Tibial nerve (tissue), 4 donors: ENCODE measurements at regions not wholly inside any gene's neighbourhood (a gene's known extent, or its start where the extent isn't known, plus 50 kb on each side); places are given as distances from the start of the nearest gene placed in this dataset.

Experiments
- DNase-seq, 2 donors: peaks; one replicate each; pipeline ENCODE4 v3.0.0-alpha.2; 2019; ENCODE audit warnings: low spot score in 2 of 2
- H3K27ac ChIP-seq, 4 donors: fragments of 200-600 bp; sonication (generic) in 3 of 4; one replicate each; pipeline ENCODE4 v1.5.1; 2017 to 2019; ENCODE audit warnings: mild to moderate bottlenecking in 1 of 4
- H3K27me3 ChIP-seq, 2 donors: fragments of 200-600 bp; sonication (generic) in 1 of 2; one replicate each; pipeline versions ENCODE4 v1.5.1 to v1.6.0; 2017 to 2019
- H3K36me3 ChIP-seq, 3 donors: fragments of 200-600 bp; sonication (generic); one replicate each; pipeline ENCODE4 v1.5.1; 2018 to 2019
- H3K4me1 ChIP-seq, 4 donors: fragments of 200-600 bp; sonication (generic) in 3 of 4; one replicate each; pipeline ENCODE4 v1.5.1; 2017 to 2019
- H3K4me3 ChIP-seq, 4 donors: fragments of 200-600 bp; sonication (generic) in 3 of 4; one replicate each; pipeline ENCODE4 v1.5.1; 2017 to 2019; ENCODE audit warnings: mild to moderate bottlenecking in 1 of 4, moderate library complexity in 1 of 4
- H3K9me3 ChIP-seq, 4 donors: fragments of 200-600 bp; sonication (generic) in 3 of 4; one replicate each; pipeline ENCODE4 v1.5.1; 2017 to 2019
- CTCF ChIP-seq, 5 experiments: fragments of 200-600 bp in 3 of 5; fragments of 450-650 bp in 2 of 5; sonication (generic) in 3 of 5; IDR thresholded peaks; one replicate each; pipeline ENCODE4 v1.5.1; 2016 to 2019; ENCODE audit warnings: antibody characterized with exemption in 5 of 5, mild to moderate bottlenecking in 3 of 5, moderate library complexity in 2 of 5
- EP300 ChIP-seq, 2 donors: sonication (generic); formaldehyde crosslinking; IDR thresholded peaks; one replicate each; pipeline ENCODE4 v1.6.1; 2017; ENCODE audit warnings: antibody characterized with exemption in 2 of 2, mild to moderate bottlenecking in 1 of 2
- POLR2A ChIP-seq, 2 donors: fragments of 450-650 bp; IDR thresholded peaks; one replicate each; pipeline ENCODE4 v1.6.1; 2017; ENCODE audit warnings: antibody characterized with exemption in 2 of 2, mild to moderate bottlenecking in 2 of 2, moderate library complexity in 2 of 2
- WGBS, 2 donors: methylation state at CpG; one replicate each; pipeline ENCODE4 v1.1.5; 2018; 5-methylcytosine and 5-hydroxymethylcytosine counted together

GRCh38 chrX:112137276-112137675, 54.7 kb upstream of the TRPC5 start:
- no peak overlapping the region for H3K4me3 ChIP-seq
- H3K9me3 ChIP-seq = no peaks in the 10 kb centered on the region
- no peak for DNase-seq
- H3K27ac ChIP-seq = no peak overlapping the region
- WGBS, 2 donors = 40 to 56% methylated on average over 4 of the region's 4 CpGs
- TF ChIP-seq CTCF (IDR thresholded peaks at IDR 0.05) (no peak), POLR2A (IDR thresholded peaks at IDR 0.05) (no peak), EP300 (IDR thresholded peaks at IDR 0.05) (no peak)
- H3K36me3 ChIP-seq = no peaks in the 10 kb centered on the region
- H3K4me1 ChIP-seq = no peaks in the 10 kb centered on the region
- H3K27me3 ChIP-seq = peaks cover 0 to 4% of the 10 kb centered on the region in 2 donors
